HG03159 (cell line): ENCODE measurements at regions not wholly inside any gene's neighbourhood (a gene's known extent, or its start where the extent isn't known, plus 50 kb on each side); places are given as distances from the start of the nearest gene placed in this dataset.

Experiments used
- ATAC-seq: cut with Tn5 transposase; IDR thresholded peaks from one replicate; pipeline ENCODE4 v1.9.1; 2021; ENCODE audit warnings: mild to moderate bottlenecking, moderate library complexity; ENCODE audit not compliant: unreplicated experiment

GRCh38 chr3:78398401-78398800 is 1358.5 kb downstream of the ROBO2 start:
- no peak for ATAC-seq

- no peak for ATAC-seq
These were observed 1362.8 kb downstream of the ROBO2 start for GRCh38 chr3:78402720-78403119.

- ATAC-seq, result no peak
These were observed 1362.1 kb downstream of the ROBO1 start for GRCh38 chr3:78405745-78406144.

DNA sequence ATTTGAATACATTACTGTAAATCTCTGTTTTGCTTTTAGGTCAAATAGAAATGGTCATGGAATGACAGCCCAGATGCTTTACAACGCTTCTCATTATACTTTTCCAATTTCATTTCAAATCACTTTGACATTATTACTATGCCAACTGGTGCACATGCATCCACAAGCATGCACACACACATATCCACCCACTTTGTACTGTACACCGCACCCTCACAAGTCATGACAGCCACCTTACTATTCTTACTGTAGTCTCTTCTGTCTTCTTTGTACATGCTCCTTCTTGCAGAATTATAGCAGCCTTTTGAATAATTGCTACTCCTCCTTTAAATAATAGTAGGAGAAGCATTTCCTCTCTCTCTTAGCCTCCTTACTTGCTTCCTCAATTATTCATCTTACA is 1361.4 kb downstream of the ROBO1 start:
- no peak for ATAC-seq

DNA sequence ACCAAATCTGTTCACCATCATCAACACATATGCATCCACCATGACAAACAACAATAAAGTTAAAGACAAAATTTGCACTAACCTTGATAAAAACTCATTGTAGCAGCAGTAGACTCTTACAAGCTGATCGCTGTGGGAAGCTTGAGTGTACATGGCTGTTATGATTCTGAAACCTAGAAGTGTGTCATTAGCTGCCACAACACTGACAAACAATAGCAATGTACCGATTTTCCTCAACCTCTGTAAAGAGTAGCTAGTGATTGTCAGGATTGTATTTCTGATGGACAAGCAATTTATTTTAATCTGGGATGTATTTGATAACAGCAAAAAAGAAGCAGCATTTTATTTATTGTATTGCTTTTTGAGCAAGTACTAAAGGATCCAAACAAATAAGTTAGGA is 1357.7 kb downstream of the ROBO1 start:
- ATAC-seq, result no peak

DNA sequence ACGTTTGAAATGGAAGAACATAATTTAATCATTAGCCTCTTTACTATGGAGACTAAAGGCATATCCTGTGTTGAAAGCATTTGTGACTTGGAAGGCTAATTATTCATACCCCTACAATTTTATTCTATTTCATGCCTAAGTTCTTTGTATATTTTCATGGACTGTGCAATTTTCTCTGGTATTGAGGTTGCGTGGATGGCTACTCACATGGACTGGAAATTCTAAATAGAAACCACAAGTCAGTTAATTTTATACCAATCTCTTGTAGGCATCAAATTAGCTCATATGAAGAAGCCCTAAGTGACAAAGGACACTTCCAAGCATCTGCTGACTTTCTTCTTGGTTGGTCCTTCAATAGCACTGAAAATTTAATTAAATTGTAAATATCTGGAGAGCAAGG is 1353.5 kb downstream of the ROBO1 start:
- no peak for ATAC-seq

DNA sequence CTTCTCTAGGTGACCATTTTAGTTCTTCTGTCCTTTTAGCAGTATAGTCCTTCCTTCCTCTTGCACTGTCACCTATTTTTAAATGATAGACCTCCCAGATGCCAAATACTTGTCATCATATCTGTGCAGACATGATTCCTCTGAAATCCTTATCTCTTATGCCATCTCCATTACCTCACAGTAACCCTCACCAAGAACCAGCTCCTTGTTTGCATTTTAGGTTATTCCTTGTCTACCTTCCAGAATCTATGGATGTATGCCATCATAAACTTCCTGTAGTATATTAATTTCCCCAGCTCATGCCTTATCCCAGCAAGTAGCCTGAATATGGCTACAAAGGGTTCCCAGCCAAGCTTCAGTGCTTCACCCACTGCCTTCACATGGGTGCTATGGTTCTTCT is 1347.2 kb downstream of the ROBO1 start:
- ATAC-seq, result no peak

DNA sequence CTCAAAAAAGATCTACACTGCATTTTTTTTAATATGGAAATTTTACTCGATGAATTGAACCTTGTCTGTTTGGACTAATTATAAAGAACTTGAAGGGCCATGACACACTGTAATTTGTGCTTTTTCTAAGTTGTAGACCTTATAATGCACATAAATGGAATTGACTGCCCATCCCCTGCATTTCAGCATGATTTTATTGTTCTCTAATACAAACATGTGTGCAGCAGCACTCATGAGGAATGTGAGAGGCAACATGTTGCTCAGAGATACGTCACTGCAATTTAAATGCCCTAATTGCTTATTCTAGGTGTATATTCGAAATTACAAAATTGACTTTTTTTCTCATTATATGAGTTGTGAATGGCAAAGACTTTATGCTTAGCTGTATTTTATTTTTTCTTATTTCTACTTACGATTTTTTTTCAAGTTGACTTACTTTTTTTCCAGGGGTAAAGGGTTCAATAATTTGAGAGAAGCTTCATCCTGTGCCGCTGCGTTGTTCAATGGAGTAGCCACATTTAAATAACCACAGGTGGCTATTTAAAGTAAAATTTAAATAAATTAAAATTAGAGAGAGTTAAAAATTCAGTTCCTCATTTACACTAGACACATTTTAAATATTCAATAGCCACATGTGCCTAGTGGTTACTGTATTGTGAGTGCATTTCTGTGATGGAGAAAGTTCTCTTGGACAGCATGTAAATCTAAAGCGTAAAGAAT is 1346.4 kb downstream of the ROBO1 start:
- ATAC-seq, result no peak

- ATAC-seq, result no peak
These were observed 1343.1 kb downstream of the ROBO1 start for GRCh38 chr3:78424656-78425055.

DNA sequence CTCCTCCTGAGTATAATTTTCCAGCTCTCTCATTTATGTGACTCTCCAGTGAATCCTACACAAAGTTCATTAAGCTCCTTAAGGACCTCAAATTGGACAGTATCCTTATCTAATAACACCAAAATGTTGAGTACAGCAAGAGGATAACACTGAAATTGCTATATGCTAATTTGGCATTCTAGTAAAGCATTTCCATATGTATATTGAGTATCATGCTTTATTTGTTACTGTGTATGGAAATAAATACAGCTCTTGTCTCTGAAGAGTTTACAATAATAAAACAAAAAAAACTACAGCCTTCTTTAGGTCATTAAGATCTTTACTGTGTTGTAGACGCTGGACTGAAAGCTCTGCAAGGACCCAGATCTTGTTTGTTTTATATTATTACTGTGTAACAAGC is 1341.3 kb downstream of the ROBO1 start:
- no peak for ATAC-seq

- ATAC-seq, result no peak
These were observed 1340.5 kb downstream of the ROBO1 start for GRCh38 chr3:78427303-78427702.

GRCh38 chr3:78430741-78431140 is 1337.1 kb downstream of the ROBO1 start:
- ATAC-seq, result no peak

DNA sequence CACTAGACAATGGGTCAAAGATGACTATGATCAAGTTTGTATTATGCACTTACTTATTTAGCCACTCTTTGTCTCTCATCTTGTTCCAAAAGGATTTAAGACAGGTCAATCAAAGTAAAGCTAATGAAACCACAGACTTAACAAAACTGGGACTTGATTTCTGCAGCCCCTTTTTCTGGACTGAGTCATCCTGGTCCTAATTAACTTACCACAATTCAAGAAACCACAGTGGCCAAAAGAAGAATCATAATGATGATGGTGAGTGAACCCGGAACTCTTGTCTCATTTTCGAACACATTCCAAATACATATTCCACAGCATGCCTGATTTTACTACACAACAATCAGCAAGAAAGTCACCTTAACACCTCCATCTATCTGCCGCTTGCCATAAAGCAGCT is 1333.0 kb downstream of the ROBO1 start:
- no peak for ATAC-seq

DNA sequence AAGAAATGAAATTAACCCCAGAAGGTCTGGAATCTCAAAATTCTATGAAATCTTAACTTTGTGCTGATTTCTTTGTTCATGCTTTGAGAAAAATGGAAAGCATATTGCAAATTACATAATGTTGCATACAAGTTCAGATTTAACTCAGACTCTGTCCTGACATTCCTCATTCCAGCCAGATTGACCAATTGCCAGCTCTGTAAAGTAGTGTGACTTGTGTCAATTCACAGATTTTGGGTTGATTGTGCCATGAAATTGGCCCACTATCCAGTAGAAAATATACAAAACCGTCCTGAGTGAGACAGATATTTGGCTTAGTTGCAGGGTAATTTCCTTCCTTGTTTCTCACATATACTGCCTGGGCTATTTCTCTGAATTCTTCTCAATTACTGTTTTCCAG is 1312.6 kb downstream of the ROBO1 start:
- ATAC-seq, result no peak

DNA sequence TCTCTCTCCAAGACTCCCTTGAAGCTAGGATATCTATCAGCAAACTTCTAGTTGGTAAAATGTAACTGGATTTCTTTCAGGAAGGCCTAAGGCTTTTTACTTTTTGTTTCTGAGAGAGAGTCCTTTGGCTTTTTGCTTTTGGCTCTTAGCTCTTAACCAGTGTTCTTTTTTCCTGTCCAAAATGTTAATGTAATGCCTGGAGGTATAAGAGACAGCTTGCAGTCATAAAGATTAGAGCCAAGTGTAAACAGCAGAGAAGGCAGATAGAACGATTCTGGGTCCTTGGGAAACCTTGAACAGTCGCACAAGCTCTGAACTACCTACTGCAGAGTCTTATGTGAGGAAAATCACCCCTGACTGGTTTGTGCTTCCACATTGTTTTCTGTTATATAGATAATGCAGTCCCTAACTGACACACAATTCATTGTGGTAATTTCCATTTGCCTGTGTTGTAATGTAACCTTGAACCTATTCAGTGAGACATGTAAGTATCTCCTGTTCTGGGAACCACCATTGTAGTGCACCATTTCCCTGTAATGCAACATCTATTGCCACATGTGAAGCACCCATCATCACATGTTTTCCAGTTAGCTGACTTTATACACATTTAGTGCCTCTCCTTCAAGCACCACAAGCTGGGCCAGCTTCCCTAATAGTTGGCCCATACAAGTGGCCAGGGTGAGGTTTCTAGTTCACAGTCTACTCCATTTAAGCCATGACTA is 1311.9 kb downstream of the ROBO1 start:
- ATAC-seq, result no peak

GRCh38 chr3:78459796-78460195 is 1308.0 kb downstream of the ROBO1 start:
- ATAC-seq, result no peak

DNA sequence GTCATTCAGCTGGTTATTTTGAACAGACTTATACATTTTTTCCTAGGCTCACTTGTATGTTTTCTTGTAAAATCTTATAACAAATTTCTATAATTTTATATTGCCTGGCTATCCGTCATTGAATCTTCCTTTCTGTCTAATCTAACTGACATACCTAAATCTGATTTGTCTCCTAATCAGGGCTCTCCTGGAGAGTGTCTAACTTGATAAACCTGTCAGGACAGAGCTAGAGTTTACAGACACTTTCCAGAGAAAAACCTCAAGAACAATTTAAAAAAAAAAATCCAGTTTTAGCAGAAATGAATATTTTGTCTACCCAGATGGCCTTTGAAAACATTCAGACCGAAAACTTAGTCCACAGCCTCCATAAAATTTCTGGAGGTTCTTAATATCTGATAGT is 1305.8 kb downstream of the ROBO1 start:
- ATAC-seq, result no peak

DNA sequence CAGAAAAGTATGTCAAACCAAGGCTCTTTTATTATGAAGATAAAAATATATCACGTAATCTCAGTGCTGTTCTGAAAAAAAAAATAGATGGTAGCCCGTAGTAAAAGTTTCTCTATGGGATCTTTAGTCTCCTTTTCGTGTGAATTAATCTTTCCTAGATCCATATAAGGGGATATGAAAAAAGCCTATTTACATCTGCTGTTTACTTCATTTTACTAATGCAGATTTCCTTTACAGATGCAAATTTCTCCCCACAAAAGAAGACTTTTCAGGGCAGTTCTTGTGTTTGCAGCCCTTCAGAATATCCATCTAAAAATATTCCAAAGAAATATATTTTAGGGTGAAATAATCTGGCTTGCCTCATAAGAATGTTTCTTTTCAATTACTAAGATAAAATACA is 1291.7 kb downstream of the ROBO1 start:
- ATAC-seq, result no peak

GRCh38 chr3:78481050-78481449 is 1286.7 kb downstream of the ROBO1 start:
- no peak for ATAC-seq

- no peak for ATAC-seq
These were observed 1284.7 kb downstream of the ROBO1 start for GRCh38 chr3:78483090-78483489.

GRCh38 chr3:78494851-78495250 is 1272.9 kb downstream of the ROBO1 start:
- ATAC-seq, result no peak

GRCh38 chr3:78495301-78495700 is 1272.5 kb downstream of the ROBO1 start:
- ATAC-seq, result no peak

GRCh38 chr3:78496501-78496900 is 1271.3 kb downstream of the ROBO1 start:
- ATAC-seq, result no peak
